Panc1 (cell line): ENCODE measurements at regions not wholly inside any gene's neighbourhood (a gene's known extent, or its start where the extent isn't known, plus 50 kb on each side); places are given as distances from the start of the nearest gene placed in this dataset.

Experiments
- CTCF ChIP-seq: fragments of 450-650 bp; IDR thresholded peaks from 2 replicates; pipeline ENCODE4 v1.5.1; 2017; ENCODE audit warnings: mild to moderate bottlenecking
- TCF7L2 ChIP-seq: IDR thresholded peaks from 2 replicates; pipeline ENCODE4 v1.6.1; 2011; ENCODE audit warnings: mild to moderate bottlenecking, low read depth, low read length, inconsistent platforms

GRCh38 chr2:173806761-173807160 lies 158.4 kb downstream of the SP3 start:
- TF ChIP-seq TCF7L2, result no peak
- no peak for TF ChIP-seq CTCF
